RWPE2 (cell line): ENCODE measurements at regions not wholly inside any gene's neighbourhood (a gene's known extent, or its start where the extent isn't known, plus 50 kb on each side); places are given as distances from the start of the nearest gene placed in this dataset.
"Not testable (repeated sequence)": the region's sequence is repeated elsewhere in the genome, so short reads cannot be mapped to it uniquely, and the experiment has no call there.

Experiments
- ATAC-seq: fragments of 200-7000 bp; cut with Tn5 transposase; 3 replicates; pipeline ENCODE4 v1.9.1; 2021; ENCODE audit warnings: low read depth
- DNase-seq: peaks from one replicate; pipeline ENCODE4 v3.0.0-alpha.2; 2020; ENCODE audit warnings: low spot score
- H3K27ac ChIP-seq: fragments of 450-650 bp; 2 replicates; pipeline ENCODE4 v1.5.1; 2017; ENCODE audit warnings: mild to moderate bottlenecking; ENCODE audit not compliant: poor library complexity, severe bottlenecking
- H3K27me3 ChIP-seq: fragments of 250-450 bp; sonication (Bioruptor Pico); 2 replicates; pipeline ENCODE4 v1.5.1; 2021; ENCODE audit warnings: mild to moderate bottlenecking, moderate library complexity; ENCODE audit not compliant: insufficient read depth, poor library complexity, severe bottlenecking
- H3K36me3 ChIP-seq: fragments of 250-450 bp; sonication (Bioruptor Pico); 2 replicates; pipeline ENCODE4 v1.5.1; 2020; ENCODE audit warnings: low read depth, mild to moderate bottlenecking, moderate library complexity
- H3K4me1 ChIP-seq: fragments of 250-450 bp; sonication (Bioruptor Pico); 2 replicates; pipeline ENCODE4 v1.5.1; 2021; ENCODE audit warnings: mild to moderate bottlenecking, moderate library complexity; ENCODE audit not compliant: insufficient read depth, poor library complexity, severe bottlenecking
- H3K4me3 ChIP-seq: fragments of 250-450 bp; sonication (Bioruptor Pico); 2 replicates; pipeline ENCODE4 v1.5.1; 2021; ENCODE audit warnings: mild to moderate bottlenecking, moderate library complexity; ENCODE audit not compliant: severe bottlenecking
- H3K9me3 ChIP-seq: fragments of 250-450 bp; sonication (Bioruptor Pico); 2 replicates; pipeline ENCODE4 v1.5.1; 2021; ENCODE audit warnings: mild to moderate bottlenecking, moderate library complexity; ENCODE audit not compliant: severe bottlenecking
- TF ChIP-seq, protein P1 (sequence below): fragments of 450-650 bp; IDR thresholded peaks from one replicate; pipeline ENCODE4 v1.5.1; 2017; ENCODE audit warnings: mild to moderate bottlenecking, moderate library complexity; ENCODE audit not compliant: poor library complexity, severe bottlenecking

DNA sequence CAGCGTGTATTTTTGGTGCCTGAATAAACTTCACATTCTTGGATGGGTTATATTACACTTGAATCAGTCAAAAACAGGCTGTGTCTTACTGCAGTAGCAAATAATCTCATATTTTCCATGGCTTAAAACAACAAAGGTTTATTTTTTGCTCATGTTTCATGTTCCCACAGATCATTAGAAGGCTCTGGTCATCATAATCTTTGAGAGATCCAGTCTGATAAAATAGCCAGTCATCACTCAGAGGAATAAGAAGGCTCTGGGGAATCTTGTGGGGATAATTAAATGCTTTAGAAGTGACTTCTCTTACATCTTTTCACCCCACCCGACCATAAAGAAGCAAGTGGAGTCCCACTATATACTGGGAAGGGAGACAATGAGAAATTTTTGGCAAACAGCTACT, 417.7 kb downstream of the PSAT1 start:
- no peak overlapping the region for H3K4me3 ChIP-seq
- no peaks in the 10 kb centered on the region for H3K27me3 ChIP-seq
- no peak for DNase-seq
- TF ChIP-seq, protein P1, sequence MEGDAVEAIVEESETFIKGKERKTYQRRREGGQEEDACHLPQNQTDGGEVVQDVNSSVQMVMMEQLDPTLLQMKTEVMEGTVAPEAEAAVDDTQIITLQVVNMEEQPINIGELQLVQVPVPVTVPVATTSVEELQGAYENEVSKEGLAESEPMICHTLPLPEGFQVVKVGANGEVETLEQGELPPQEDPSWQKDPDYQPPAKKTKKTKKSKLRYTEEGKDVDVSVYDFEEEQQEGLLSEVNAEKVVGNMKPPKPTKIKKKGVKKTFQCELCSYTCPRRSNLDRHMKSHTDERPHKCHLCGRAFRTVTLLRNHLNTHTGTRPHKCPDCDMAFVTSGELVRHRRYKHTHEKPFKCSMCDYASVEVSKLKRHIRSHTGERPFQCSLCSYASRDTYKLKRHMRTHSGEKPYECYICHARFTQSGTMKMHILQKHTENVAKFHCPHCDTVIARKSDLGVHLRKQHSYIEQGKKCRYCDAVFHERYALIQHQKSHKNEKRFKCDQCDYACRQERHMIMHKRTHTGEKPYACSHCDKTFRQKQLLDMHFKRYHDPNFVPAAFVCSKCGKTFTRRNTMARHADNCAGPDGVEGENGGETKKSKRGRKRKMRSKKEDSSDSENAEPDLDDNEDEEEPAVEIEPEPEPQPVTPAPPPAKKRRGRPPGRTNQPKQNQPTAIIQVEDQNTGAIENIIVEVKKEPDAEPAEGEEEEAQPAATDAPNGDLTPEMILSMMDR: no peak
- H3K36me3 ChIP-seq: no peaks in the 10 kb centered on the region
- ATAC-seq: no peak
- H3K9me3 ChIP-seq: no peaks in the 10 kb centered on the region
- H3K4me1 ChIP-seq: no peaks in the 10 kb centered on the region
- H3K27ac ChIP-seq: no peak overlapping the region

DNA sequence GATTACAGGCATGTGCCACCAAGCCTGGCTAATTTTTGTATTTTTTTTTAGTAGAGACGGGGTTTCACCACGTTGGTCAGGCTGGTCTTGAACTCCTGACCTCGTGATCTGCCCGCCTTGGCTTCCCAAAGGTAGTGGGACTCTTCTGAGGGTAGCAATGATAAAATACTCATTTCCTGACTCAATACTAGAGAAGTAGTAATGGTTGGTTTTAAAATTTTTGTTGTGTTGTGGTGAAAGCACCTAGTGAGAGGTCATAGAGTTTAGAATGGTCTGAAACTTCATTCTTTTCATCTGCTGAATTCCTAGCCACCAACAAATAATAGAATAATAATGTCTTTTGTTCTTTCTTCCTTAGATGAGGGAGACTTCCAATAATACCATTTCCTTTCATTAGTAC, 422.1 kb downstream of the PSAT1 start:
- not testable (repeated sequence) for ATAC-seq, DNase-seq, H3K4me1 ChIP-seq, H3K9me3 ChIP-seq, H3K27ac ChIP-seq, H3K4me3 ChIP-seq, H3K36me3 ChIP-seq, H3K27me3 ChIP-seq

DNA sequence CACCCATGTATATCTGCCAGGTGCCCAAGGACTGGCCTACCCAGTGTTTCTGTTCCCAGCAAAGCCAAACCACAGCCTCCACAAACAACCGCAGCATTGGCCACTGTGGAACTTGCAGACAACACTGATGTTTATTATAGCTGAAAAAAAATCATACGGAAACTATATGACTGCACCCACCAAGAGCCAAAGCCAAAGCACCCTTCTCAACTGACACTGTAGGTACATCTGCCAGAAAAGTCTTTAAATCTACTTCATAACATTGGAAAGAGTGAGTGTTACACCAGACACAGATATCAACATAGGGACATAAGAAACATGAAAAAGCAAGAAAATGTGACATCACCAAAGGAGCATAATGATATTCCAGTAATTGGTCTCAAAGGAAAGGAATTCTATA, 428.0 kb downstream of the PSAT1 start:
- DNase-seq (no peak), ATAC-seq (no peak)
- H3K4me3 ChIP-seq: no peak overlapping the region
- TF ChIP-seq, protein P1: no peak
- no peaks in the 10 kb centered on the region for H3K4me1 ChIP-seq
- H3K27me3 ChIP-seq: no peaks in the 10 kb centered on the region
- H3K9me3 ChIP-seq: peaks cover 7% of the 10 kb centered on the region
- no peak overlapping the region for H3K27ac ChIP-seq
- H3K36me3 ChIP-seq: no peaks in the 10 kb centered on the region

DNA sequence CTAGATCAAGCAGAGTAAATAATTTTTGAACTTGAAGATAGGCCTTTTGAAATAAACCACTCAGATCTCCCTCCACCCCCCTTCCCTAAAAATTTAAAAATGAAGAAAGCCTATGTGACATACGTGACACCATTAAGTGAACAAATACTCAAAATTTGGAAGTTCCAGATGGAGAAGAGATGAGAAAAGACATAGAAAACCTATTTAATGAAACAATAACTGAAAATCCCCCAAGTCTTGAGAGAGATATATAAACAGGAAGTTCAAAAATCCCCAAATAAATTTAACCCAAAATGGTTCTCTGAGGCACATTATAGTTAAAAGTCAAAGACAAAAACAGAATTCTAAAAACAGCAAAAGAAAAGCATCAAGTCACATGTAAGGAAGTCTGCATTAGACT, 428.6 kb downstream of the PSAT1 start:
- Histone ChIP-seq H3K9me3 (peaks cover 7% of the 10 kb centered on the region), H3K27ac (no peak overlapping the region), H3K36me3 (no peaks in the 10 kb centered on the region), H3K27me3 (no peaks in the 10 kb centered on the region), H3K4me1 (no peaks in the 10 kb centered on the region), H3K4me3 (no peak overlapping the region)
- TF ChIP-seq, protein P1: no peak
- ATAC-seq (no peak), DNase-seq (no peak)

DNA sequence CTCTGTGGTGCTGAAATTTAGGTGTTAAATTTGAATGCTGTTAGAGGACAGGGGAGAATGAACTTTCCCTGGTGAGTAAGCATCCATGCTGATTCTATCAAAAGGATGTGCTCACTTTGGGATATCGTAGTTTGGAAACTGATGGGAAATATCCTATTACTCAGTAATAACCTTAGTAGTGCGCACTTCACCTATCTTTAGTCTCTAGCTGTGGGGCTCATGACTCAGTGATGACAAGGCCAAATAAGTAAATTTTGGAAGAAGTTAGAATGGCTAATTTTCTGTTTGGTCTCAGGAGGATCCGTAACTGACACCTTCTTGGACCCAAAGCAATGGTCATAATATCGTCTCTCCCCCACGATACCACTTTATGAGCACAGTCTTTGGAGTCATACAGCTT, 448.4 kb downstream of the PSAT1 start:
- Histone ChIP-seq H3K27me3 (no peaks in the 10 kb centered on the region), H3K27ac (no peak overlapping the region), H3K36me3 (no peaks in the 10 kb centered on the region), H3K9me3 (no peaks in the 10 kb centered on the region), H3K4me1 (no peaks in the 10 kb centered on the region), H3K4me3 (no peak overlapping the region)
- no peak for ATAC-seq
- TF ChIP-seq, protein P1: no peak
- no peak for DNase-seq

DNA sequence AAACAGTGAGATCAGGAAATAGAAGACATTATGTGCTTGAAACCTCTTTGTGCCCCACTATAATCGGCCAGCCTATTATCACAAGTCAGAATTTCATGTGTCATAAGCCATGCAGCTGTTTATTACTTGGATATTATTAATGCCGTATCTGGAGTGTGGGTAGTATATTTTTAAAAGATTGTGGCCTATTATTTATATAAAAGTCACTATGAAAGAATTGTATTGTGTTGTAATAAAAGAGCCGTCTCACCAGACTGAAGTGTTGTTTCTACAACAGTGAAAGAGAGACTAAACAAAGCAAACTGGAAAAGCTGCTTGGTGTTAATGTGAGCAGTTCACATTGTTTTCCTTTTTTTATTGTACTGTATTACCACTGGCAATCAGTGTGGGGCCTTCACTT, 449.1 kb downstream of the PSAT1 start:
- H3K36me3 ChIP-seq: no peaks in the 10 kb centered on the region
- H3K4me3 ChIP-seq: no peak overlapping the region
- no peak for DNase-seq
- ATAC-seq: no peak
- no peaks in the 10 kb centered on the region for H3K9me3 ChIP-seq
- TF ChIP-seq, protein P1: no peak
- no peak overlapping the region for H3K27ac ChIP-seq
- H3K27me3 ChIP-seq: no peaks in the 10 kb centered on the region
- H3K4me1 ChIP-seq: no peaks in the 10 kb centered on the region
